ENCODE measurements at regions not wholly inside any gene's neighbourhood (a gene's known extent, or its start where the extent isn't known, plus 50 kb on each side); places are given as distances from the start of the nearest gene placed in this dataset.
A peak's percentile ranks its signal among the peaks of the same experiment; 100 is the strongest.

GRCh38 chr3:107870943-107871638 lies 219.7 kb downstream of the CD47 start:
- Histone ChIP-seq H3K4me2 (ENCODE audit: low read length) (no peak overlapping the region), H3K36me3 (ENCODE audit: insufficient read depth, low read length) (no peaks in the 10 kb centered on the region), H3F3A (ENCODE audit: insufficient read depth, low read length, poor library complexity, severe bottlenecking) (no peaks in the 10 kb centered on the region), H3K27me3 (ENCODE audit: insufficient read depth, low read depth, low read length) (no peaks in the 10 kb centered on the region), H4K20me1 (ENCODE audit: insufficient read depth) (no peaks in the 10 kb centered on the region), H3K9me2 (ENCODE audit: insufficient read depth, low read length) (no peaks in the 10 kb centered on the region), H2AFZ (ENCODE audit: low read depth, low read length) (no peak overlapping the region), H3K9me3 (ENCODE audit: low read length) (no peaks in the 10 kb centered on the region), H3K27ac (ENCODE audit: low read length) (peak overlapping the region; percentile 19), H3K79me2 (replicated peaks; ENCODE audit: insufficient read depth, low read length) (no peaks in the 10 kb centered on the region), H3K9ac (ENCODE audit: low read length) (no peak overlapping the region), H3K4me3 (ENCODE audit: low read length) (no peak overlapping the region)
- TF ChIP-seq TAF1 (IDR thresholded peaks at IDR 0.05; ENCODE audit: low read depth) (no peak), REST (IDR thresholded peaks at IDR 0.05; ENCODE audit: borderline replicate concordance) (no peak), SMC3 (conservative IDR thresholded peaks at IDR 0.05; ENCODE audit: poor library complexity) (no peak), EZH2 (IDR thresholded peaks at IDR 0.05; ENCODE audit: borderline replicate concordance, insufficient read depth, low read length, poor library complexity, severe bottlenecking) (no peak), MXI1 (conservative IDR thresholded peaks at IDR 0.05; ENCODE audit: poor library complexity, severe bottlenecking) (no peak), EP300 (conservative IDR thresholded peaks at IDR 0.05; ENCODE audit: poor library complexity, severe bottlenecking) (no peak), RAD21 (conservative IDR thresholded peaks at IDR 0.05) (no peak), CTCF (IDR thresholded peaks at IDR 0.05; ENCODE audit: poor library complexity, severe bottlenecking) (no peak), POLR2AphosphoS5 (IDR thresholded peaks at IDR 0.05) (no peak)

GRCh38 chr3:107870096-107870495 lies 220.7 kb downstream of the CD47 start:
- no peaks in the 10 kb centered on the region for H3K9me3 ChIP-seq (ENCODE audit: low read length)
- no peaks in the 10 kb centered on the region for H3F3A ChIP-seq (ENCODE audit: insufficient read depth, low read length, poor library complexity, severe bottlenecking)
- no peaks in the 10 kb centered on the region for H3K79me2 ChIP-seq (replicated peaks; ENCODE audit: insufficient read depth, low read length)
- no peak overlapping the region for H3K4me2 ChIP-seq (ENCODE audit: low read length)
- no peaks in the 10 kb centered on the region for H4K20me1 ChIP-seq (ENCODE audit: insufficient read depth)
- TF ChIP-seq TAF1 (IDR thresholded peaks at IDR 0.05; ENCODE audit: low read depth) (no peak), MXI1 (conservative IDR thresholded peaks at IDR 0.05; ENCODE audit: poor library complexity, severe bottlenecking) (no peak), SMC3 (conservative IDR thresholded peaks at IDR 0.05; ENCODE audit: poor library complexity) (no peak), EP300 (conservative IDR thresholded peaks at IDR 0.05; ENCODE audit: poor library complexity, severe bottlenecking) (no peak), POLR2AphosphoS5 (IDR thresholded peaks at IDR 0.05) (no peak), CTCF (IDR thresholded peaks at IDR 0.05; ENCODE audit: poor library complexity, severe bottlenecking) (no peak), RAD21 (conservative IDR thresholded peaks at IDR 0.05) (no peak), REST (IDR thresholded peaks at IDR 0.05; ENCODE audit: borderline replicate concordance) (no peak), EZH2 (IDR thresholded peaks at IDR 0.05; ENCODE audit: borderline replicate concordance, insufficient read depth, low read length, poor library complexity, severe bottlenecking) (no peak)
- no peaks in the 10 kb centered on the region for H3K9me2 ChIP-seq (ENCODE audit: insufficient read depth, low read length)
- no peak overlapping the region for H3K27ac ChIP-seq (ENCODE audit: low read length)
- H3K36me3 ChIP-seq (ENCODE audit: insufficient read depth, low read length) = no peaks in the 10 kb centered on the region
- H2AFZ ChIP-seq (ENCODE audit: low read depth, low read length) = no peak overlapping the region
- no peak overlapping the region for H3K9ac ChIP-seq (ENCODE audit: low read length)
- no peak overlapping the region for H3K4me3 ChIP-seq (ENCODE audit: low read length)
- H3K27me3 ChIP-seq (ENCODE audit: insufficient read depth, low read depth, low read length) = no peaks in the 10 kb centered on the region
